GM12864 (cell line): ENCODE measurements at regions not wholly inside any gene's neighbourhood (a gene's known extent, or its start where the extent isn't known, plus 50 kb on each side); places are given as distances from the start of the nearest gene placed in this dataset.
"Not testable (repeated sequence)": the region's sequence is repeated elsewhere in the genome, so short reads cannot be mapped to it uniquely, and the experiment has no call there.

Source experiments
- DNase-seq: peaks from one replicate; pipeline ENCODE4 v3.0.0-alpha.2; 2011; ENCODE audit warnings: low read depth
- H3K4me3 ChIP-seq: 2 replicates; pipeline ENCODE4 v1.5.1; 2011; ENCODE audit warnings: mild to moderate bottlenecking, low read depth, low read length, control low read depth
- TF ChIP-seq, protein P1 (sequence below): IDR thresholded peaks from 2 replicates; pipeline ENCODE4 v1.5.1; 2011; ENCODE audit warnings: low read depth, mild to moderate bottlenecking, moderate library complexity, low read length, control low read depth, inconsistent platforms; ENCODE audit errors: missing control alignments

DNA sequence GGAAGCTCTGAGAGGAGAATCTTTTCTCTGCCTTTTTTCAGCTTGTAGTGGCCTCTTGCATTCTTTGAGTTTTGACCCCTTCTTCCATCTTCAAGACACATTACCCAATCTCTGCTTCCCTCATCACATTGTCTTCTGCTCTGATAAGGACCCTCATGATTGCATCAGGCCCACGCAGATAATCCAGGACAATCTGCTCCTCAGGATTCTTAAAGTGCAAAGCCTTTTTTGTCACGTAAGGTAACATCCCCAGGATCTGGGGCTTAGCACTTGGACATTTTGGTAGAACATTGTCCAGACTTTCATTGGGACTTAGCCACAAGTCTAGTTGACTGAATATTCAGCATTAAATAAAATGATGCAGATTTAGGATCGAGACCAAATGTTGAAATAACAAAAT lies 521.2 kb downstream of the RMST start:
- no peak overlapping the region for H3K4me3 ChIP-seq
- TF ChIP-seq, protein P1, sequence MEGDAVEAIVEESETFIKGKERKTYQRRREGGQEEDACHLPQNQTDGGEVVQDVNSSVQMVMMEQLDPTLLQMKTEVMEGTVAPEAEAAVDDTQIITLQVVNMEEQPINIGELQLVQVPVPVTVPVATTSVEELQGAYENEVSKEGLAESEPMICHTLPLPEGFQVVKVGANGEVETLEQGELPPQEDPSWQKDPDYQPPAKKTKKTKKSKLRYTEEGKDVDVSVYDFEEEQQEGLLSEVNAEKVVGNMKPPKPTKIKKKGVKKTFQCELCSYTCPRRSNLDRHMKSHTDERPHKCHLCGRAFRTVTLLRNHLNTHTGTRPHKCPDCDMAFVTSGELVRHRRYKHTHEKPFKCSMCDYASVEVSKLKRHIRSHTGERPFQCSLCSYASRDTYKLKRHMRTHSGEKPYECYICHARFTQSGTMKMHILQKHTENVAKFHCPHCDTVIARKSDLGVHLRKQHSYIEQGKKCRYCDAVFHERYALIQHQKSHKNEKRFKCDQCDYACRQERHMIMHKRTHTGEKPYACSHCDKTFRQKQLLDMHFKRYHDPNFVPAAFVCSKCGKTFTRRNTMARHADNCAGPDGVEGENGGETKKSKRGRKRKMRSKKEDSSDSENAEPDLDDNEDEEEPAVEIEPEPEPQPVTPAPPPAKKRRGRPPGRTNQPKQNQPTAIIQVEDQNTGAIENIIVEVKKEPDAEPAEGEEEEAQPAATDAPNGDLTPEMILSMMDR, result no peak
- DNase-seq, result no peak

DNA sequence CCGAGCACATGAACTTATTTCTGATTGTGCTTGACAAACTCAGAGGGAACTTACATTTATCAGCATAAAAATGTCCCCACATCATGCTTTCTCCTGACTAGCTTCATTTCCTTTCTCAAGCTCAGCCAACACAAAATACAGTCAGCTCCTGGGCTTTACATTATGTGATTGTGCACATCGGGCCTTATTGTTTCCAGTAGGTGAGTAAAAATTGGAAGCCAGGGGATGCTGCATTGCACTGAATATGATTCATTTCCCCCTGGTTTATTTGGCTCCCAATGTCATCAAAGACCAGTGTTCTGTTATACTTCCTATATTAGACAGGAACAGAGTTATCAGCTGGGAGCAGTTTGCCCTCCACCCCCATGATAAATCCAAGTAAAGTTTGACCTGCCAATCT lies 521.8 kb downstream of the RMST start:
- H3K4me3 ChIP-seq, result no peak overlapping the region
- TF ChIP-seq, protein P1, result no peak
- no peak for DNase-seq

GRCh38 chr12:97984974-97985580 lies 522.5 kb downstream of the RMST start:
- DNase-seq, result no peak
- TF ChIP-seq, protein P1, result no peak
- no peak overlapping the region for H3K4me3 ChIP-seq

- TF ChIP-seq, protein P1, result no peak
- no peak overlapping the region for H3K4me3 ChIP-seq
- DNase-seq, result no peak
Measured at GRCh38 chr12:97985834-97986233, 523.2 kb downstream of the RMST start.

DNA sequence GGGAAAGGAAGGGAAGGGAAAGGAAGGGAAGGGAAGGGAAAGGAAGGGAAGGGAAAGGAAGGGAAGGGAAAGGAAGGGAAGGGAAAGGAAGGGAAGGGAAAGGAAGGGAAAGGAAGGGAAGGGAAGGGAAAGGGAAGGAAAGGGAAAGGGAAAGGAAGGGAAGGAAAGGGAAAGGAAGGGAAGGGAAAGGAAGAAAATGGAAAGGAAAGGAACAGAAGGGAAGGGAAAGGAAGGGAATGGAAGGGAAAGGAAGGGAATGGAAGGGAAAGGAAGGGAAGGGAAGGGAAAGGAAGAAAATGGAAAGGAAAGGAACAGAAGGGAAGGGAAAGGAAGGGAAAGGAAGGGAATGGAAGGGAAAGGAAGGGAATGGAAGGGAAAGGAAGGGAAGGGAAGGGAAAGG lies 526.0 kb downstream of the RMST start:
- DNase-seq, H3K4me3 ChIP-seq: not testable (repeated sequence)

DNA sequence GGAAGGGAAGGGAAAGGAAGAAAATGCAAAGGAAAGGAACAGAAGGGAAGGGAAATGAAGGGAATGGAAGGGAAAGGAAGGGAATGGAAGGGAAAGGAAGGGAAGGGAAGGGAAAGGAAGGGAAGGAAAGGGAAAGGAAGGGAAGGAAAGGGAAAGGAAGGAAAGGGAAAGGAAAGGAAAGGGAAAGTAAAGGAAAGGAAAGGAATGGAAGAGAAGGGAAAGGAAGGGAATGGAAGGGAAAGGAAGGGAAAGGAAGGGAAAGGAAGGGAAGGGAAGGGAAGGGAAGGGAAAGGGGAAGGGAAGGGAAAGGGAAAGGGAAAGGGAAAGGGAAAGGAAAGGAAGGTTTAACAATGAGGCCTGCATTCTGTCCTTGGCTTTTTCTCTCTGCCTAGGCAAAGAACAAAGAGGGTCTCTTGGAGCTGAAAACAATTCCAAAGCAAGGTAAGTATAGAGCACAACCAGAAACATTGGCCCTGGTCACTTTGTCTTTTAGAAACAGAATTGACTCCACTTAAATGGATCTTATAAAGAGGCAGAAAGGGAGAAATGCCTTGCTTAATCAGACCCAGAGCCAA lies 525.9 kb upstream of the TMPO start:
- no peak overlapping the region for H3K4me3 ChIP-seq
- TF ChIP-seq, protein P1, result no peak
- no peak for DNase-seq

DNA sequence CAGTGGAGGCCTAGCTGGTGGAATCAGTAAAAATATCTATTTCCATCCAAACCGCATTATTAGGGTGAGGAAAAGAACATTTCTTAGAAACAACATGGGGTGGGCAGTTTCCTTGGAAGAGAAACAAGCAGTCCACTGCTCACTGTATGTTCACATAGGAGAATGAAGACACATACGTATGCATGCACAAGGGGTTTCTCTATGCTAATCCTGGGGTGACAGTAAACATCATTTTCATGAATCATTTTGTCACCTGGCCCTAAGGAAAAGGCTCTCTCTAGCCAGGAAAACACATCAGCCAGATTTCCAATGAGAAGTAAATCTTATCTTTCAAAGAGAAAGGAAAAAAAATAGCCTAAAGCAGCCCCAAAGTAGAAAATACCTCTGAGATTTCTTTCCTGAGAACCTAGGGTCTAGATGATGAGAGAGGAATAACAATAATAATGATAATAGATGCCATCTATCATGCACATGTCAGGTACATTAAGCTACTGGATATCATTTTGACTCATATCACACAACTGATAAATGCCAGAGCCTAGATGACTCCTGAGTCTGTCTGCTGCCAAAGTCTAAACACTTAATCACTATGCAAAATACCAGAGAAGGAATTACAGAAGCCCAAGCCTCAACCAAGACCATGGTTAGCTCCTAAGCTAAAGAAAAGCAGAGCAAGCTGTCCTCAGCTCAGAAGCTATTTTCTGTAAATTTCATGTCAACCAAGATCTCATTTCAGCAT lies 520.5 kb upstream of the TMPO start:
- TF ChIP-seq, protein P1, result no peak
- DNase-seq, result no peak
- H3K4me3 ChIP-seq, result no peak overlapping the region
